HCT116 (cell line): ENCODE measurements at regions not wholly inside any gene's neighbourhood (a gene's known extent, or its start where the extent isn't known, plus 50 kb on each side); places are given as distances from the start of the nearest gene placed in this dataset.

ENCODE experiments used
- ATAC-seq: fragments of 200-7000 bp; cut with Tn5 transposase; 2 replicates; pipeline ENCODE4 v1.9.1; 2020; ENCODE audit warnings: mild to moderate bottlenecking, moderate library complexity
- BruUV-seq: library from RNA; stranded (reverse); fragments of 400-500 nt; replicated peaks from 2 replicates; lab custom pipeline; 2021; lab: Mats Ljungman, UMichigan
- CTCF ChIA-PET: fragments of 300-600 bp; sonication (Branson Sonifier 250); formaldehyde crosslinking; loops from one replicate; lab custom pipeline; 2021; ENCODE audit warnings: antibody characterized with exemption; lab: Charles Lee
- POLR2A ChIA-PET: fragments of 300-600, 350-600 bp; sonication (Branson Sonifier 250); formaldehyde crosslinking; loops from one replicate; lab custom pipeline; 2021; ENCODE audit warnings: antibody characterized with exemption; lab: Charles Lee
- RAD21 ChIA-PET, 2 experiments: fragments of 300-600 bp; sonication (Branson Sonifier 250); formaldehyde crosslinking; loops; one replicate each; lab custom pipeline; 2023; ENCODE audit warnings: low total read pairs in 2 of 2; ENCODE audit not compliant: uncharacterized antibody in 2 of 2, unreplicated experiment in 2 of 2, low non-redundant PET in 1 of 2; lab: Charles Lee
- DNase-seq: peaks from one replicate; pipeline ENCODE4 v3.0.0-alpha.2; 2010; ENCODE audit warnings: low read depth, low spot score
- H2AFZ ChIP-seq: fragments of 200-600 bp; shearing (Covaris generic), sonication (generic); 2 replicates; pipeline ENCODE4 v1.6.1; 2017; ENCODE audit warnings: low read depth, mixed run types, mixed read lengths, antibody characterized with exemption, low read length; ENCODE audit not compliant: poor library complexity, severe bottlenecking
- H3K27ac ChIP-seq: 2 replicates; pipeline ENCODE4 v1.5.1; 2012; ENCODE audit warnings: low read depth, low read length
- H3K27me3 ChIP-seq: fragments of 200-600 bp; sonication (generic); 2 replicates; pipeline ENCODE4 v1.6.1; 2016; ENCODE audit warnings: mixed run types, low read length, mixed read lengths; ENCODE audit not compliant: insufficient read depth
- H3K36me3 ChIP-seq, 2 experiments: fragments of 200-500 bp in 1 of 2; fragments of 200-600 bp in 1 of 2; sonication (Bioruptor generic) in 1 of 2; sonication (generic) in 1 of 2; 2 replicates each; pipeline versions ENCODE4 v1.5.1 to v1.6.1; 2014 to 2016; ENCODE audit warnings: low read length in 2 of 2, inconsistent platforms in 1 of 2, mixed read lengths in 1 of 2, mixed run types in 1 of 2; ENCODE audit not compliant: insufficient read depth in 2 of 2, control insufficient read depth in 1 of 2
- H3K4me1 ChIP-seq, 2 experiments: fragments of 200-600 bp in 1 of 2; sonication (generic) in 1 of 2; 2 replicates each; pipeline versions ENCODE4 v1.5.1 to v1.6.1; 2012 to 2017; ENCODE audit warnings: low read length in 2 of 2, inconsistent platforms in 1 of 2, mild to moderate bottlenecking in 1 of 2, mixed read lengths in 1 of 2, mixed run types in 1 of 2, moderate library complexity in 1 of 2; ENCODE audit not compliant: insufficient read depth in 2 of 2, control insufficient read depth in 1 of 2
- H3K4me2 ChIP-seq: fragments of 200-600 bp; sonication (generic); 2 replicates; pipeline ENCODE4 v1.6.1; 2017; ENCODE audit warnings: mixed run types, low read length, mixed read lengths
- H3K4me3 ChIP-seq, 2 experiments: fragments of 200-600 bp in 1 of 2; sonication (generic) in 1 of 2; replicated peaks in 1 of 2; 2 replicates each; pipeline ENCODE4 v1.5.1; 2011 to 2016; ENCODE audit warnings: low read length in 2 of 2, control low read depth in 1 of 2, low read depth in 1 of 2, mild to moderate bottlenecking in 1 of 2, mixed read lengths in 1 of 2, mixed run types in 1 of 2
- H3K79me2 ChIP-seq: fragments of 200-600 bp; sonication (generic); 2 replicates; pipeline ENCODE4 v1.6.1; 2017; ENCODE audit warnings: mild to moderate bottlenecking, mixed run types, low read length, moderate library complexity, mixed read lengths; ENCODE audit not compliant: insufficient read depth
- H3K9ac ChIP-seq: fragments of 200-600 bp; sonication (generic); 2 replicates; pipeline ENCODE4 v1.6.1; 2016; ENCODE audit warnings: low read length, mixed read lengths
- H3K9me2 ChIP-seq: fragments of 200-600 bp; sonication (generic), shearing (Covaris generic); 2 replicates; pipeline ENCODE4 v1.6.1; 2017; ENCODE audit warnings: mixed run types, mild to moderate bottlenecking, moderate library complexity; ENCODE audit not compliant: insufficient read depth
- H3K9me3 ChIP-seq, 2 experiments: fragments of 200-500 bp in 1 of 2; fragments of 200-600 bp in 1 of 2; sonication (Bioruptor generic) in 1 of 2; sonication (generic) in 1 of 2; 2 replicates each; pipeline ENCODE4 v1.6.1; 2014 to 2017; ENCODE audit warnings: low read length in 2 of 2, mixed read lengths in 2 of 2, inconsistent platforms in 1 of 2, low read depth in 1 of 2, mild to moderate bottlenecking in 1 of 2, mixed run types in 1 of 2, moderate library complexity in 1 of 2; ENCODE audit not compliant: control insufficient read depth in 1 of 2, insufficient read depth in 1 of 2
- H4K20me1 ChIP-seq: fragments of 200-600 bp; sonication (generic), shearing (Covaris generic); 2 replicates; pipeline ENCODE4 v1.6.1; 2017; ENCODE audit warnings: mixed run types, mild to moderate bottlenecking, moderate library complexity; ENCODE audit not compliant: insufficient read depth
- ATF3 ChIP-seq: IDR thresholded peaks from 2 replicates; pipeline ENCODE4 v1.6.1; 2012
- EGR1 ChIP-seq: IDR thresholded peaks from 2 replicates; pipeline ENCODE4 v1.6.1; 2012; ENCODE audit warnings: low read depth
- ELF1 ChIP-seq: IDR thresholded peaks from 2 replicates; pipeline ENCODE4 v1.6.1; 2012; ENCODE audit warnings: low read depth, borderline replicate concordance
- EZH2phosphoT487 ChIP-seq: fragments of 200-600 bp; IDR thresholded peaks from 2 replicates; pipeline ENCODE4 v1.6.1; 2018; ENCODE audit warnings: antibody characterized with exemption, borderline replicate concordance
- POLR2A ChIP-seq: IDR thresholded peaks from 2 replicates; pipeline ENCODE4 v1.7.0; 2011; ENCODE audit warnings: borderline replicate concordance; ENCODE audit not compliant: insufficient read depth, insufficient read length; ENCODE audit errors: extremely low read depth
- POLR2AphosphoS5 ChIP-seq: IDR thresholded peaks from 2 replicates; pipeline ENCODE4 v1.6.1; 2011; ENCODE audit warnings: mild to moderate bottlenecking, low read depth, low read length, moderate library complexity
- SIN3A ChIP-seq: IDR thresholded peaks from 2 replicates; pipeline ENCODE4 v1.6.1; 2012; ENCODE audit warnings: low read depth
- SP1 ChIP-seq: IDR thresholded peaks from 2 replicates; pipeline ENCODE4 v1.6.1; 2012; ENCODE audit warnings: low read depth
- TCF7L2 ChIP-seq: IDR thresholded peaks from 2 replicates; pipeline ENCODE4 v1.7.0; 2011; ENCODE audit warnings: borderline replicate concordance, inconsistent platforms; ENCODE audit not compliant: insufficient read depth, insufficient read length; ENCODE audit errors: extremely low read depth
- ZBTB33 ChIP-seq: IDR thresholded peaks from 2 replicates; pipeline ENCODE4 v1.6.1; 2011; ENCODE audit warnings: mild to moderate bottlenecking, low read length, moderate library complexity; ENCODE audit not compliant: insufficient replicate concordance; ENCODE audit errors: extremely low read depth
- ZFX ChIP-seq: fragments of 450-650 bp; IDR thresholded peaks from 2 replicates; pipeline ENCODE4 v1.6.1; 2017
- ZNF274 ChIP-seq: fragments of 200-500 bp; sonication (Bioruptor generic); IDR thresholded peaks from 2 replicates; pipeline ENCODE4 v1.6.1; 2014; ENCODE audit warnings: mild to moderate bottlenecking, low read depth, low read length, inconsistent platforms
- intact Hi-C: fragments of 100-400 bp; cut with micrococcal nuclease; formaldehyde crosslinking; loops from 2 replicates; pipeline ENCODE4 v1.10.0; 2022

- TF ChIP-seq ZBTB33 (no peak), POLR2A (no peak), EGR1 (no peak)
These were observed 1966.1 kb upstream of the CELF4 start (continued) for GRCh38 chr18:39531659-39532058.

GRCh38 chr18:39529358-39529757, 1963.8 kb upstream of the CELF4 start:
- ChIA-PET POLR2A (no interaction called here), CTCF (no interaction called here), RAD21 (no interaction called here)
- Histone ChIP-seq H3K27me3 (no peaks in the 10 kb centered on the region), H2AFZ (no peak overlapping the region), H3K4me3 (no peak overlapping the region), H3K27ac (no peak overlapping the region), H3K9ac (no peak overlapping the region), H4K20me1 (no peaks in the 10 kb centered on the region), H3K36me3 (no peaks in the 10 kb centered on the region), H3K79me2 (no peaks in the 10 kb centered on the region), H3K9me3 (peaks cover 0 to 3% of the 10 kb centered on the region in 2 experiments; a peak in 1 of 4 replicates), H3K4me1 (peaks cover 0 to 5% of the 10 kb centered on the region in 2 experiments; a peak in 1 of 4 replicates), H3K4me2 (no peak overlapping the region), H3K9me2 (no peaks in the 10 kb centered on the region)
- BruUV-seq = no TSS peak
- TF ChIP-seq EZH2phosphoT487 (no peak), ATF3 (no peak), SIN3A (no peak), ZNF274 (no peak), EGR1 (no peak), POLR2AphosphoS5 (no peak), ZFX (no peak), ELF1 (no peak), SP1 (no peak), TCF7L2 (no peak)
- intact Hi-C loops = no loop called here
- ATAC-seq (no peak), DNase-seq (no peak)
